HCT116 (cell line): ENCODE measurements at regions not wholly inside any gene's neighbourhood (a gene's known extent, or its start where the extent isn't known, plus 50 kb on each side); places are given as distances from the start of the nearest gene placed in this dataset.

Source experiments
- CBX3 ChIP-seq: IDR thresholded peaks from 2 replicates; pipeline ENCODE4 v1.6.1; 2012; ENCODE audit warnings: low read depth
- CTCF ChIP-seq, 3 experiments: fragments of 200-600 bp in 1 of 3; sonication (generic) in 1 of 3; IDR thresholded peaks in 2 of 3; conservative IDR thresholded peaks in 1 of 3; 2 replicates each; pipeline ENCODE4 v1.5.1; 2012 to 2017; ENCODE audit warnings: low read depth in 2 of 3, low read length in 2 of 3, antibody characterized with exemption in 1 of 3, borderline replicate concordance in 1 of 3, control low read depth in 1 of 3, mild to moderate bottlenecking in 1 of 3, mixed read lengths in 1 of 3, mixed run types in 1 of 3, moderate library complexity in 1 of 3; ENCODE audit not compliant: insufficient read depth in 1 of 3
- EGR1 ChIP-seq: IDR thresholded peaks from 2 replicates; pipeline ENCODE4 v1.6.1; 2012; ENCODE audit warnings: low read depth
- EZH2 ChIP-seq: fragments of 200-600 bp; sonication (generic); IDR thresholded peaks from 2 replicates; pipeline ENCODE4 v1.6.1; 2017; ENCODE audit warnings: antibody characterized with exemption, mixed run types
- POLR2A ChIP-seq: IDR thresholded peaks from 2 replicates; pipeline ENCODE4 v1.7.0; 2011; ENCODE audit warnings: borderline replicate concordance; ENCODE audit not compliant: insufficient read depth, insufficient read length; ENCODE audit errors: extremely low read depth
- POLR2AphosphoS5 ChIP-seq: IDR thresholded peaks from 2 replicates; pipeline ENCODE4 v1.6.1; 2011; ENCODE audit warnings: mild to moderate bottlenecking, low read depth, low read length, moderate library complexity
- RAD21 ChIP-seq: IDR thresholded peaks from 2 replicates; pipeline ENCODE4 v1.6.1; 2012; ENCODE audit warnings: low read depth, mild to moderate bottlenecking
- REST ChIP-seq: IDR thresholded peaks from 2 replicates; pipeline ENCODE4 v1.6.1; 2012; ENCODE audit warnings: low read depth
- YY1 ChIP-seq: IDR thresholded peaks from 2 replicates; pipeline ENCODE4 v1.6.1; 2011; ENCODE audit warnings: low read length, low read depth, moderate library complexity, mild to moderate bottlenecking; ENCODE audit not compliant: insufficient replicate concordance; ENCODE audit errors: extremely low read depth
- ZNF274 ChIP-seq: fragments of 200-500 bp; sonication (Bioruptor generic); IDR thresholded peaks from 2 replicates; pipeline ENCODE4 v1.6.1; 2014; ENCODE audit warnings: mild to moderate bottlenecking, low read depth, low read length, inconsistent platforms

DNA sequence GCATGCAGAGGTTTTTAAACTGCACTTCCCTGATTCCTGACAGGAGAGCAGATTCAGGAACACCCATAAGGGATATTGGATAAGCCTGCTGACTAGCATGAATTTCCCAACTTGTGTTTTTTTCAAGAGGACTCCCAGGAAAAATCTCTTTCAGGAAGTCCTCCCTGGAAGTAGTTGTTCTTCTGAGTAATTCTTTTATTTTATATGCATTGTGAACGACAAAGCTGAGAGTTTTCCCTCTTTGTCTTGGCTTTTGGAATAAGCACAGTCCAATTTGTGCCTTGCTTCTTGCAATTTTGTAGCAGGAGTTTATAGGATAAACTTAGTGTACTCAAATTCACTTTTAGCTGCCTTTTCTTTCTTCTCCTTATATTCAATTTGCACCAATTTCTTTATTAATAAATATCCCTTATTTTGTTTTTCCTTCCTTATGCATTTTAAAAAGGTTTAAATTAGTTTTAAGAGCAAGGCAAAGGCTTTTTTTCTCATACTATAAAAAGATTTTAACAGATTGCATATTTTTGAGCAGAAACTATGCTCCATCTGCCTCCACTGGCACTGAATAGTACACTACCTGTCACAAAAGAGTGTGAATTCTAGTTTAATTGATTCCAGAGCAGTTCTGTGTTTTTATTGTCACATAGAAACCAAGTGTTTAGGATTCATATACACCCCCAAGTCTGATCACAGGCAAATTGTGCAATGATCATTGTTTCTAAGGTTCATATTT is 543.3 kb upstream of the SPRY2 start:
- TF ChIP-seq EZH2 = no peak
- TF ChIP-seq POLR2A = no peak
- no peak for TF ChIP-seq CTCF (IDR thresholded peaks at IDR 0.05 in 2 of 3, conservative IDR thresholded peaks at IDR 0.05 in 1 of 3; ENCODE audit: borderline replicate concordance in 1 of 3, insufficient read depth in 1 of 3, low read depth in 2 of 3, low read length in 2 of 3)
- no peak for TF ChIP-seq POLR2AphosphoS5
- no peak for TF ChIP-seq YY1
- no peak for TF ChIP-seq REST
- TF ChIP-seq ZNF274 = no peak
- no peak for TF ChIP-seq RAD21
- no peak for TF ChIP-seq EGR1
- no peak for TF ChIP-seq CBX3
